ENCODE measurements at regions not wholly inside any gene's neighbourhood (a gene's known extent, or its start where the extent isn't known, plus 50 kb on each side); places are given as distances from the start of the nearest gene placed in this dataset.

DNA sequence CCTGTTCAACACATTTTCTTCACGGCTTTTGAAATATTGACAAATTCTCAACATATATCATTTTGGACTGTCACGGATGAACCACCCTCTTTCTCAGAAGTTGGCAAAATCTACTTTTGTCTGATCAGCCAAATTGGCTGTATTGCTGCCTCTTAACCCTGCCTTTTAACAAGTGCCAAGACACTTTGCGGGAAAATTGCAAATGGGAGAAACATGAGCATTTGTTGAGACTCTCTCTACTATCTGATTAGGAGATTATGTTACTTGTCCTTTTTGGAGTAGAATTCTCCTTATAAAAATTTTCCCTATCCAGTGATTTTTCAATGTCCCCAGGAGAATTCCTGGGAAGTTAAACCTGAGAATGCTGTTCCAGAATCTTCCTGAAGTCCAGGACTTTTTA lies 256.2 kb upstream of the ZSWIM2 start:
- TF ChIP-seq ZFX (IDR thresholded peaks at IDR 0.05) (no peak), CTCF (conservative IDR thresholded peaks at IDR 0.05) (no peak)
- H3K27ac ChIP-seq = no peak overlapping the region

DNA sequence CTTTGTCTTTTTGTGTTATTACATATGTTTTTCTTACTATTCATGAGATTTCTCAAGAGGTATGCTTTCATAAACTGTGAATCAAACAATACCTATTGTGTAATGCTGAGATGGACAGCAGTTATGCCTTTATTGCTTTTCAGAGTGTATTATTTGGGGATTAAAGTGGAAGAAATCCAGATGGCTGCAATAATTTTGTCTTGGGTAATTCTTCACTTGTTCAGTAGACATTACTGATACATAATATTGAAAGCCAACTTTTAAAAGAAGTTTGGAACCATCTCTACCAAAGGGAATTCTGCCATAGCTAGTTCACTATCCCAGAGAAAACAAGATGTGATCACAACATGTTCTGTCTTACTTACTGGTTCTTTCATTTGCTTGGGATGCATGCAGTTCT lies 253.4 kb upstream of the ZSWIM2 start:
- H3K27ac ChIP-seq = no peak overlapping the region
- TF ChIP-seq CTCF (conservative IDR thresholded peaks at IDR 0.05) (no peak), ZFX (IDR thresholded peaks at IDR 0.05) (no peak)

- no peak for TF ChIP-seq ZFX (IDR thresholded peaks at IDR 0.05)
- no peak for TF ChIP-seq CTCF (conservative IDR thresholded peaks at IDR 0.05)
These were observed 249.2 kb upstream of the ZSWIM2 start for GRCh38 chr2:187098154-187098553.

GRCh38 chr2:187093771-187094412 lies 244.9 kb upstream of the ZSWIM2 start:
- TF ChIP-seq CTCF (conservative IDR thresholded peaks at IDR 0.05) (no peak), ZFX (IDR thresholded peaks at IDR 0.05) (no peak)
- no peak overlapping the region for H3K27ac ChIP-seq

More at GRCh38 chr2:187098154-187098553, 249.2 kb upstream of the ZSWIM2 start:
- H3K27ac ChIP-seq = no peak overlapping the region

DNA sequence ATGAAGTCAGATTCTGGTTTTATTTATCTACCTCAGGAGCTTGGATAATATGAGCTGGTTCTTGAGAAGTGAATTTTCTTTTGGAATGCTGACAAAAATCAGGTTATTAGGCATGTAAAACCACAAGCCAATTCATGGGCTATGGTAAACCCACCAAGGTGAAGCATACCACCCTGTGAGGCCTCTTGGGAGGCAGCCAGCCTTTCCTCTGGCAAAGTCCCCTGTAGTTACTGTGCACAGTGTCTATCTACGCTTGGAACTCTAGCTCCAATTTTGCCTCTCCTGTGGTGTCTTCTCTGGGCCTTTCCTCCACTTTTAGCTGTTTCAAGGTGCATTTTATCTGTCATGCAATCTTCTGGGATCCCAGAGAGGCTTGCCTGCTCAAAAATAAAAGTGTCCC lies 242.7 kb upstream of the ZSWIM2 start:
- H3K27ac ChIP-seq = no peak overlapping the region
- TF ChIP-seq ZFX (IDR thresholded peaks at IDR 0.05) (no peak), CTCF (conservative IDR thresholded peaks at IDR 0.05) (no peak)

GRCh38 chr2:187084524-187084923 lies 235.6 kb upstream of the ZSWIM2 start:
- TF ChIP-seq CTCF (conservative IDR thresholded peaks at IDR 0.05) (no peak), ZFX (IDR thresholded peaks at IDR 0.05) (no peak)
- no peak overlapping the region for H3K27ac ChIP-seq

DNA sequence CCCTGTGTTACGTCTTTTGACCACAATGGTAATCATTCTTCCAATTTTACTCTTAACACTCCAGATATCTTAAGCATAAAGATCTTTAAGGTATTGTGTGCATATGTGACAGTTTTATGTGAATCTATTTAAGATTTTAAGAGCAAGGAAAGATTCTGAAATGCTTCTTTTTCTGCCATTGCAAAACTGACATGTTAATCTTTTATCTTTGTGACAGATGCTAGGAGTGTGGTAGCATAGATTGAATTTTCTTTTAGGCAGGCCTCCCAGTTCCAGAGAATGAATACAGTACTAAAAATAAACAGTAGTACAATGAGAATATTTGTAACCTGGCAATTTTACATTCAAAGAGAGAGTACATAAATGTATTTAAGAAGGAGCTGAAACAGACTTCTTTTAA lies 232.5 kb upstream of the ZSWIM2 start:
- TF ChIP-seq ZFX (IDR thresholded peaks at IDR 0.05) (no peak), CTCF (conservative IDR thresholded peaks at IDR 0.05) (no peak)
- H3K27ac ChIP-seq = no peak overlapping the region
